Astrocyte (in vitro differentiated cells and primary cell): ENCODE measurements at regions not wholly inside any gene's neighbourhood (a gene's known extent, or its start where the extent isn't known, plus 50 kb on each side); places are given as distances from the start of the nearest gene placed in this dataset.

Source experiments
- DNase-seq: peaks from one replicate; pipeline ENCODE4 v3.0.0-alpha.2; 2010; ENCODE audit warnings: low read depth
- FAIRE-seq: peaks from 2 replicates; lab custom pipeline; 2011; peaks lifted over from hg19 to GRCh38; lab: Jason Lieb, UNC
- H2AFZ ChIP-seq: 2 replicates; pipeline ENCODE4 v1.6.0; 2012; ENCODE audit warnings: low read depth, low read length, inconsistent platforms
- H3K27ac ChIP-seq: 2 replicates; pipeline ENCODE4 v1.5.1; 2011; ENCODE audit warnings: low read depth, low read length, inconsistent platforms
- H3K27me3 ChIP-seq: 2 replicates; pipeline ENCODE4 v1.6.0; 2011; ENCODE audit warnings: low read length, inconsistent platforms; ENCODE audit not compliant: insufficient read depth
- H3K36me3 ChIP-seq: 2 replicates; pipeline ENCODE4 v1.5.1; 2011; ENCODE audit warnings: low read length, inconsistent platforms; ENCODE audit not compliant: insufficient read depth
- H3K4me1 ChIP-seq: 2 replicates; pipeline ENCODE4 v1.5.1; 2011; ENCODE audit warnings: low read length, inconsistent platforms; ENCODE audit not compliant: insufficient read depth
- H3K4me2 ChIP-seq: 2 replicates; pipeline ENCODE4 v1.6.0; 2012; ENCODE audit warnings: low read length, inconsistent platforms
- H3K4me3 ChIP-seq: 2 replicates; pipeline ENCODE4 v1.5.1; 2011; ENCODE audit warnings: low read depth, mild to moderate bottlenecking, low read length, inconsistent platforms; ENCODE audit not compliant: insufficient read depth
- H3K79me2 ChIP-seq: 2 replicates; pipeline ENCODE4 v1.6.0; 2012; ENCODE audit warnings: mild to moderate bottlenecking, low read length, inconsistent platforms; ENCODE audit not compliant: insufficient read depth
- H3K9ac ChIP-seq: 2 replicates; pipeline ENCODE4 v1.6.0; 2012; ENCODE audit warnings: mild to moderate bottlenecking, low read length, inconsistent platforms
- H3K9me3 ChIP-seq: 2 replicates; pipeline ENCODE4 v1.5.1; 2012; ENCODE audit warnings: low read depth, mild to moderate bottlenecking, low read length, inconsistent platforms; ENCODE audit not compliant: insufficient read depth
- H4K20me1 ChIP-seq: 2 replicates; pipeline ENCODE4 v1.6.0; 2012; ENCODE audit warnings: low read length, inconsistent platforms; ENCODE audit not compliant: insufficient read depth
- H3K27ac Mint-ChIP-seq: one replicate; pipeline ENCODE4 v1.8.0; 2021; ENCODE audit warnings: mild to moderate bottlenecking, mixed read lengths; ENCODE audit not compliant: unreplicated experiment
- H3K27me3 Mint-ChIP-seq: one replicate; pipeline ENCODE4 v1.8.0; 2021; ENCODE audit warnings: low read depth, mixed read lengths; ENCODE audit not compliant: unreplicated experiment
- H3K36me3 Mint-ChIP-seq: one replicate; pipeline ENCODE4 v1.8.0; 2021; ENCODE audit warnings: low read depth, mixed read lengths; ENCODE audit not compliant: unreplicated experiment
- H3K4me1 Mint-ChIP-seq: one replicate; pipeline ENCODE4 v1.8.0; 2021; ENCODE audit warnings: low read depth, mixed read lengths; ENCODE audit not compliant: unreplicated experiment
- H3K4me3 Mint-ChIP-seq: one replicate; pipeline ENCODE4 v1.8.0; 2021; ENCODE audit warnings: mild to moderate bottlenecking, moderate library complexity, mixed read lengths; ENCODE audit not compliant: unreplicated experiment
- H3K9me3 Mint-ChIP-seq: one replicate; pipeline ENCODE4 v1.8.0; 2021; ENCODE audit warnings: mild to moderate bottlenecking, mixed read lengths; ENCODE audit not compliant: unreplicated experiment
- EZH2 ChIP-seq: IDR thresholded peaks from 2 replicates; pipeline ENCODE4 v1.6.1; 2012; ENCODE audit warnings: mild to moderate bottlenecking, low read length, inconsistent platforms; ENCODE audit not compliant: insufficient read depth
- TF ChIP-seq, protein P1 (sequence below): IDR thresholded peaks from 2 replicates; pipeline ENCODE4 v1.5.1; 2011; ENCODE audit warnings: low read depth, mild to moderate bottlenecking, inconsistent platforms, low read length, moderate library complexity; ENCODE audit not compliant: insufficient read depth

DNA sequence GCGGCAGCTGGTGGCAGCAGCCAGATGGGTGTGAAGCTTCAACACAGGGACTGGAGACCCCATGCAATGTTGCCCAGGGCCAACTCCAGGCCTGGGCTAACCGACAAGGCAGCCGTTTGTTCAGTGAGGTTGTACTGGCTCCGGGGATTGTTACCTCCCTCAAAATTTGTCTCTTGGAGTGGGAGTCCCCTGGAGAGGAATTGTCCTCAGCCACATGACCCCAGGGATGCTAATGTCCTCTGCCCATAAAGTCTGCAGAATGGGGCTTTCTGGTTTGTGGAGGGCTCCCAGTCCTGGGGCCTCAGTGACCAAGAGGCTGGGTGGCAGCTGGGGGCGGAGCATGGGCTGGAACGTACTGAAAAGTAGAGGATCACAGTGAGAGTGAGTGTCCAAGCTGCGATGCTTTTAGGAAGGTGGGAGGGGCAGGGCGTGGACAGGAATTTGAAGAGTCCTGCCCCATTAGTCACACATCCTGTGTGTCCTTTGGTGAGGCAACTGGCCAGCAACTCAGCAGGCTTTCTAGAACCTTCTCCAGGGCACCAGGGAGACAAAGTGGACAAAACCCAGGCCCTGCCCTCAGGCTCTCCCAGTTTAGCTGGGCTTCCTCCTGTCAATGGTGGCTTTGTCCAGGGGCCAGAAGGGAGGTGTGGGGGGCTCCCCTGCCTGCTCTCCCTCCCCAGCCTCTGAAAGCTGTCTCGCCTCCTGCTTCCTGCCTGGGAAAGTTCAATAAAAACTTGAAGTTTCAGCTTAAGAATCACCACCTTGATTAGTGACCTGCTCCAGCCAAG is 114.0 kb downstream of the NSG2 start:
- no peak for TF ChIP-seq EZH2
- TF ChIP-seq, protein P1, sequence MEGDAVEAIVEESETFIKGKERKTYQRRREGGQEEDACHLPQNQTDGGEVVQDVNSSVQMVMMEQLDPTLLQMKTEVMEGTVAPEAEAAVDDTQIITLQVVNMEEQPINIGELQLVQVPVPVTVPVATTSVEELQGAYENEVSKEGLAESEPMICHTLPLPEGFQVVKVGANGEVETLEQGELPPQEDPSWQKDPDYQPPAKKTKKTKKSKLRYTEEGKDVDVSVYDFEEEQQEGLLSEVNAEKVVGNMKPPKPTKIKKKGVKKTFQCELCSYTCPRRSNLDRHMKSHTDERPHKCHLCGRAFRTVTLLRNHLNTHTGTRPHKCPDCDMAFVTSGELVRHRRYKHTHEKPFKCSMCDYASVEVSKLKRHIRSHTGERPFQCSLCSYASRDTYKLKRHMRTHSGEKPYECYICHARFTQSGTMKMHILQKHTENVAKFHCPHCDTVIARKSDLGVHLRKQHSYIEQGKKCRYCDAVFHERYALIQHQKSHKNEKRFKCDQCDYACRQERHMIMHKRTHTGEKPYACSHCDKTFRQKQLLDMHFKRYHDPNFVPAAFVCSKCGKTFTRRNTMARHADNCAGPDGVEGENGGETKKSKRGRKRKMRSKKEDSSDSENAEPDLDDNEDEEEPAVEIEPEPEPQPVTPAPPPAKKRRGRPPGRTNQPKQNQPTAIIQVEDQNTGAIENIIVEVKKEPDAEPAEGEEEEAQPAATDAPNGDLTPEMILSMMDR, result no peak
- Mint-ChIP-seq H3K4me1 (peaks cover 3% of the 10 kb centered on the region), H3K4me3 (no peak overlapping the region), H3K36me3 (peaks cover 2% of the 10 kb centered on the region), H3K9me3 (peaks cover 14% of the 10 kb centered on the region), H3K27ac (peak overlapping the region; percentile 69), H3K27me3 (peaks cover 6% of the 10 kb centered on the region)
- DNase-seq, result peak; percentile 73
- Histone ChIP-seq H3K36me3 (no peaks in the 10 kb centered on the region), H2AFZ (peak overlapping the region; percentile 44), H3K9ac (no peak overlapping the region), H3K4me3 (no peak overlapping the region), H3K27me3 (no peaks in the 10 kb centered on the region), H3K4me1 (no peaks in the 10 kb centered on the region), H4K20me1 (no peaks in the 10 kb centered on the region), H3K9me3 (no peaks in the 10 kb centered on the region), H3K27ac (no peak overlapping the region), H3K79me2 (no peaks in the 10 kb centered on the region), H3K4me2 (no peak overlapping the region)
- no peak for FAIRE-seq

DNA sequence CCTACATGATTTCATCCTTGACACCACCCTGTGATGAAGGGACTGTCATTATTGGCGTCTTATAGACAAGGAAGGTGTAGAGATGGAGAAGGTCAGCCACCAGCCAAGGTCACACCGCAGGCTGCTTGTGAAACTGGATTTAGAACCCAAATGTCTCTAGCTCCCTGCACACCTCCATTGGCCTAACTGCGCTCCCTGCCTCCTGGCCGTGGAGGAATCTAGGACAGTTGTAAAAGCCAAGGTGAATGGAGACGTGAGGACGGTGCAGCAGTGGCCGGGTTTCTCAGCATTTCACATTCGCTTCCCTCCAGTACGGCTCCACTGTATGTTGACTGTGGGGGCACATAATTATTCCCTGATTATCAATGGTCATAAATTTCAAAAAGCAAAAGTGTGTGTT is 119.9 kb downstream of the NSG2 start:
- no peak for FAIRE-seq
- no peaks in the 10 kb centered on the region for H3K27me3 ChIP-seq

More for the DNA sequence above, 119.9 kb downstream of the NSG2 start:
- Histone ChIP-seq H3K9me3 (no peaks in the 10 kb centered on the region), H3K79me2 (no peaks in the 10 kb centered on the region), H3K4me3 (no peak overlapping the region), H3K4me1 (no peaks in the 10 kb centered on the region), H2AFZ (no peak overlapping the region), H3K36me3 (no peaks in the 10 kb centered on the region), H3K4me2 (no peak overlapping the region), H3K9ac (no peak overlapping the region), H4K20me1 (no peaks in the 10 kb centered on the region), H3K27ac (no peak overlapping the region)
- Mint-ChIP-seq H3K27ac (no peak overlapping the region), H3K27me3 (peaks cover 14% of the 10 kb centered on the region), H3K36me3 (peaks cover 2% of the 10 kb centered on the region), H3K9me3 (peaks cover 10% of the 10 kb centered on the region), H3K4me3 (no peak overlapping the region), H3K4me1 (no peaks in the 10 kb centered on the region)
- TF ChIP-seq, protein P1, result no peak
- no peak for TF ChIP-seq EZH2
- no peak for DNase-seq
